Gastroesophageal sphincter (tissue), 4 donors: ENCODE measurements at regions not wholly inside any gene's neighbourhood (a gene's known extent, or its start where the extent isn't known, plus 50 kb on each side); places are given as distances from the start of the nearest gene placed in this dataset.

Source experiments
- ATAC-seq: fragments of 150-250 bp; one replicate; pipeline ENCODE4 v1.9.1; 2016; ENCODE audit warnings: mild to moderate bottlenecking, moderate library complexity
- H3K27ac ChIP-seq, 4 donors: fragments of 200-600 bp; sonication (generic) in 3 of 4; 1 replicate in 3 of 4; 2 replicates in 1 of 4; pipeline ENCODE4 v1.5.1; 2016 to 2019
- H3K27me3 ChIP-seq: fragments of 200-600 bp; sonication (generic); one replicate; pipeline ENCODE4 v1.5.1; 2019
- H3K36me3 ChIP-seq, 2 donors: fragments of 200-600 bp; sonication (generic); one replicate each; pipeline ENCODE4 v1.5.1; 2019; ENCODE audit warnings: control low read depth in 1 of 2
- H3K4me1 ChIP-seq, 3 donors: fragments of 200-600 bp; sonication (generic); 1 replicate in 2 of 3; 2 replicates in 1 of 3; pipeline ENCODE4 v1.5.1; 2016 to 2019; ENCODE audit warnings: control low read depth in 2 of 3
- H3K4me3 ChIP-seq, 2 donors: fragments of 200-600 bp; sonication (generic); one replicate each; pipeline ENCODE4 v1.5.1; 2019; ENCODE audit warnings: mild to moderate bottlenecking in 1 of 2, moderate library complexity in 1 of 2
- H3K9me3 ChIP-seq, 3 donors: fragments of 200-600 bp; sonication (generic); one replicate each; pipeline ENCODE4 v1.5.1; 2017 to 2019; ENCODE audit warnings: control low read depth in 2 of 3
- CTCF ChIP-seq, 4 experiments: fragments of 200-600 bp in 2 of 4; fragments of 450-650 bp in 2 of 4; sonication (generic) in 1 of 4; IDR thresholded peaks; one replicate each; pipeline ENCODE4 v1.5.1; 2017 to 2019; ENCODE audit warnings: antibody characterized with exemption in 4 of 4, mild to moderate bottlenecking in 2 of 4, moderate library complexity in 2 of 4
- EP300 ChIP-seq: sonication (generic); formaldehyde crosslinking; IDR thresholded peaks from one replicate; pipeline ENCODE4 v1.6.1; 2017; ENCODE audit warnings: antibody characterized with exemption, mild to moderate bottlenecking
- POLR2A ChIP-seq, 2 donors: fragments of 450-650 bp; IDR thresholded peaks; one replicate each; pipeline ENCODE4 v1.6.1; 2017; ENCODE audit warnings: antibody characterized with exemption in 2 of 2, mild to moderate bottlenecking in 2 of 2, moderate library complexity in 1 of 2
- POLR2AphosphoS5 ChIP-seq: sonication (generic); formaldehyde crosslinking; IDR thresholded peaks from one replicate; pipeline ENCODE4 v1.6.1; 2017; ENCODE audit warnings: antibody characterized with exemption
- WGBS, 2 donors: methylation state at CpG; one replicate each; pipeline ENCODE4 v1.1.5; 2018; ENCODE audit warnings: low coverage in 1 of 2; 5-methylcytosine and 5-hydroxymethylcytosine counted together

DNA sequence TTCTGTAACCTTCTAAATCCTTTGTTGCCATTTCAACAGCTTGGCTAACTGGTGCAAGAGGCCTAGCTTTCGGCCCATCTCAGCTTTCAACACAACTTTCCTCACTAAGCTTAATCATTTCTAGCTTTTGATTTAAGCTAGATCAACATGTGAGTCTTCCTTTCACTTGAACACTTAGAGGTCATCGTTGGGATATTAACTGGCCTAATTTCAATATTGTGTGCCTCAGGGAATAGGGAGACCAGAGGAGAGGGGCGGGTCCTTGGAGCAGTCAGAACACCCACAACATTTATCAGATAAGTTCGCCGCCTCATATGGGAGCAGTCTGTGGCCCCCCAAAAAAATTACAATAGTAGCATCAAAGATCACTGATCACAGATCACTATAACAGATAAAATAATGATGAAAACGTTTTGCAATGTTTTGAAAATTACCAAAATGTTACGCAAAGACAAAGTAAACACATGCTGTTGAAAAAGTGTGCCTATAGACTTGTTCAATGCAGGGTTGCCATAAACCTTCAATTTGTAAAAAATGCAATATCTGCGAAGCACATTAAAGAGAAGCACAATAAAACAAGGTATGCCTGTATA, 66.8 kb upstream of the PCSK1 start:
- no peak overlapping the region for H3K4me3 ChIP-seq
- H3K27ac ChIP-seq, result no peak overlapping the region
- no peak for TF ChIP-seq POLR2AphosphoS5
- no peak for TF ChIP-seq CTCF (IDR thresholded peaks at IDR 0.05)
- no peak for TF ChIP-seq POLR2A (IDR thresholded peaks at IDR 0.05)
- TF ChIP-seq EP300, result no peak
- ATAC-seq, result no peak
- H3K27me3 ChIP-seq, result no peaks in the 10 kb centered on the region
- H3K36me3 ChIP-seq, result no peaks in the 10 kb centered on the region
- H3K4me1 ChIP-seq, result no peaks in the 10 kb centered on the region
- 80 to 82% methylated on average over 5 to 8 of the region's 8 CpGs for WGBS, 2 donors
- peaks cover 0 to 4% (median 0%) of the 10 kb centered on the region in 3 donors for H3K9me3 ChIP-seq

DNA sequence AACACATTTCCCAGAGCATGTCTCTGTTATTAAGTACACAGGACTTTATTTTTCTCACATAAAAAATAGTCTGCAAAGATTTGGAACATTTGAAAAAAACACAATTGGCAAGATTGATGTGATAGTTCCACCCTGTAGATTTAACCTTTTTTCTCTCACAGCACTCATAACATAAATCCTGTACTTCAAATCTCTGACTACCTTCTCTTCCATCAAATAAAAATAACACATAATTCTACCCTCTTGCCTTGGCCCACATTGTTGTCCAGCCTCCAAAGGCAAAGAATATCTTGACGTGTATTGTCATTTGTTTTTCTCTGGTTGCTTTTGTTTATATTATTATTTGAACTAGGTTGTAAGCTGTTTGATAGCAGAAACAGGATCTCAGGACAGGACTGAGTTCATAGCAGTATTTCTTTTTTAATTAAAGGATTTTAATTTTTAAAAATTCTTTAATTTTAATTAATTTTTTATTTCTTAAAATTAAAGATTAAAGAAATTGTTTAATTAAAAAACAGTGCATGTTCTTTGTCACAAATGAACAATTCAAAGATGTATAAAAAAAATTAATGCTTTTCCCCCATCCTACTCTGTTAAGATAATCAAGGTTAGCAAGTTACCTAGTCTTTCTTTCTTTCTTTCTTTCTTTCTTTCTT, 69.1 kb upstream of the PCSK1 start:
- TF ChIP-seq POLR2AphosphoS5 (no peak), EP300 (no peak), CTCF (IDR thresholded peaks at IDR 0.05) (no peak), POLR2A (IDR thresholded peaks at IDR 0.05) (no peak)
- no peak for ATAC-seq
- no peaks in the 10 kb centered on the region for H3K4me1 ChIP-seq
- H3K36me3 ChIP-seq, result no peaks in the 10 kb centered on the region
- no peaks in the 10 kb centered on the region for H3K9me3 ChIP-seq
- H3K27me3 ChIP-seq, result no peaks in the 10 kb centered on the region
- 47 to 55% methylated on average over 1 of the region's 1 CpG for WGBS, 2 donors
- no peak overlapping the region for H3K27ac ChIP-seq
- no peak overlapping the region for H3K4me3 ChIP-seq

DNA sequence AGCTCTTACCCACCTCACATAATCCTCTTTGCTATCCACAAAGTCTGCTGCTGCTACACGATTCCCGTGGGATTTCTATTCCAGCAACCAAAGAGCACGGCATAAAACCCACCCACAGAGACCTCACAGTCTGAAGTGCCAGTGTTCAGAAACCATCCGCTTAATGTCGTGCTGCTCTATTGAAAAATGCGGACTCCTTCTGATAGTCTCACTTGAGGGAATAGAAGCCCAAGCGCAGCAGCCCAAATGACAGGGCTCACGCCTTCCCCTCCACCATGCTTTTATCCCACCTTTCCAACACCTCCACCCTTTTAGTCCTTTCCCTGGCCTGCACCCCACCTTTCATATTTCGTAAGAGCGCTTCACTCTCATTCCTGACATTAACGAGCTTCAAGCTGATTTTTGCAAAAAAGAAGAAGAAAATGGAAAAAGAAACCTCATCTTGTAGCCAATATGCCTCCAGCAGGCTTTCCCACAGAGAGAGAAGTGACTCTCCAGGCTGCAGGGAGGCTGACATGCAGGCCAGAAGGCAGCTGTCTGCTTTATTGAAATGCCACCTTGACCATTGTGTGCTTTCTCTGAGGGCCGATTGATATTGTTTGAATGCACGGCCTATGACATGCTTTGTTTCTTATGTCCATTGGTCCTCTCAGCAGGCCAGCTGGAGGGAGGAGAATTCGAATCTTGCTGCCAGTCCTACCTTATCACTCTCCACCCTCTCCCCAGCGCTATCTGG, 70.6 kb upstream of the PCSK1 start:
- 86% methylated on average over 5 to 15 of the region's 15 CpGs for WGBS, 2 donors
- Histone ChIP-seq H3K4me1 (no peaks in the 10 kb centered on the region), H3K27me3 (no peaks in the 10 kb centered on the region), H3K4me3 (no peak overlapping the region), H3K9me3 (no peaks in the 10 kb centered on the region), H3K27ac (no peak overlapping the region), H3K36me3 (no peaks in the 10 kb centered on the region)
- no peak for TF ChIP-seq EP300
- TF ChIP-seq POLR2AphosphoS5, result no peak
- TF ChIP-seq POLR2A (IDR thresholded peaks at IDR 0.05), result no peak
- TF ChIP-seq CTCF (IDR thresholded peaks at IDR 0.05), result no peak
- no peak for ATAC-seq

GRCh38 chr5:96506376-96506775, 73.3 kb upstream of the PCSK1 start:
- Histone ChIP-seq H3K4me1 (no peaks in the 10 kb centered on the region), H3K36me3 (no peaks in the 10 kb centered on the region), H3K4me3 (no peak overlapping the region), H3K9me3 (no peaks in the 10 kb centered on the region), H3K27me3 (no peaks in the 10 kb centered on the region), H3K27ac (no peak overlapping the region)
- TF ChIP-seq POLR2AphosphoS5 (no peak), CTCF (IDR thresholded peaks at IDR 0.05) (no peak), EP300 (no peak), POLR2A (IDR thresholded peaks at IDR 0.05) (no peak)
- WGBS, 2 donors, result no CpG with 5 or more reads among the region's 1 CpG
- ATAC-seq, result no peak
